ENCODE measurements at regions not wholly inside any gene's neighbourhood (a gene's known extent, or its start where the extent isn't known, plus 50 kb on each side); places are given as distances from the start of the nearest gene placed in this dataset.

GRCh38 chr2:11044201-11044600, 111.1 kb upstream of the SLC66A3 start:
- Histone ChIP-seq H3K9ac (ENCODE audit: extremely low read depth, low read length, poor library complexity, severe bottlenecking) (no peak overlapping the region), H3K4me1 (ENCODE audit: control insufficient read depth, insufficient read depth, low read length) (no peaks in the 10 kb centered on the region), H3K27ac (ENCODE audit: low read depth, low read length) (no peak overlapping the region), H3K27me3 (ENCODE audit: control insufficient read depth, insufficient read depth, low read length, poor library complexity, severe bottlenecking) (no peaks in the 10 kb centered on the region), H3K4me3 (ENCODE audit: low read length) (no peak overlapping the region), H3K9me3 (ENCODE audit: control insufficient read depth, low read length) (peaks cover 4% of the 10 kb centered on the region), H3K36me3 (ENCODE audit: control insufficient read depth, insufficient read depth, low read length) (no peaks in the 10 kb centered on the region)
- no peak for TF ChIP-seq CTCF (conservative IDR thresholded peaks at IDR 0.05)
- H3K4me1 Mint-ChIP-seq = no peaks in the 10 kb centered on the region
- H3K27me3 Mint-ChIP-seq (ENCODE audit: insufficient read depth) = no peaks in the 10 kb centered on the region
- H3K9me3 Mint-ChIP-seq = peaks cover 8% of the 10 kb centered on the region
- H3K27ac Mint-ChIP-seq = no peak overlapping the region
- 73 to 86% methylated on average over 3 to 6 of the region's 6 CpGs for WGBS, 2 experiments (ENCODE audit: insufficient coverage in 1 of 2, insufficient read length in 1 of 2)
- DNase-seq = peak; percentile 12
- no peak overlapping the region for H3K4me3 Mint-ChIP-seq
- H3K36me3 Mint-ChIP-seq (ENCODE audit: low read depth) = no peaks in the 10 kb centered on the region

- H3K9ac ChIP-seq (ENCODE audit: extremely low read depth, low read length, poor library complexity, severe bottlenecking) = no peak overlapping the region
- H3K36me3 Mint-ChIP-seq (ENCODE audit: low read depth) = no peaks in the 10 kb centered on the region
- H3K4me1 Mint-ChIP-seq = peaks cover 2% of the 10 kb centered on the region
- no peaks in the 10 kb centered on the region for H3K27me3 ChIP-seq (ENCODE audit: control insufficient read depth, insufficient read depth, low read length, poor library complexity, severe bottlenecking)
- H3K27ac Mint-ChIP-seq = no peak overlapping the region
- no peaks in the 10 kb centered on the region for H3K4me1 ChIP-seq (ENCODE audit: control insufficient read depth, insufficient read depth, low read length)
- no peak overlapping the region for H3K4me3 Mint-ChIP-seq
- peaks cover 1% of the 10 kb centered on the region for H3K9me3 Mint-ChIP-seq
- H3K36me3 ChIP-seq (ENCODE audit: control insufficient read depth, insufficient read depth, low read length) = no peaks in the 10 kb centered on the region
- no peak for DNase-seq
- WGBS, 2 experiments (ENCODE audit: insufficient coverage in 1 of 2, insufficient read length in 1 of 2) = 95 to 100% methylated on average over 6 to 7 of the region's 7 CpGs
- no peak overlapping the region for H3K27ac ChIP-seq (ENCODE audit: low read depth, low read length)
- H3K27me3 Mint-ChIP-seq (ENCODE audit: insufficient read depth) = no peaks in the 10 kb centered on the region
- TF ChIP-seq CTCF (conservative IDR thresholded peaks at IDR 0.05) = no peak
- H3K4me3 ChIP-seq (ENCODE audit: low read length) = no peak overlapping the region
- no peaks in the 10 kb centered on the region for H3K9me3 ChIP-seq (ENCODE audit: control insufficient read depth, low read length)
Measured at GRCh38 chr2:11045294-11045693, 110.0 kb upstream of the SLC66A3 start.

- 93 to 100% methylated on average over 4 to 12 of the region's 14 CpGs for WGBS, 2 experiments (ENCODE audit: insufficient coverage in 1 of 2, insufficient read length in 1 of 2)
- Mint-ChIP-seq H3K4me3 (no peak overlapping the region), H3K36me3 (ENCODE audit: low read depth) (no peaks in the 10 kb centered on the region), H3K27ac (no peak overlapping the region), H3K4me1 (peaks cover 6% of the 10 kb centered on the region), H3K9me3 (peaks cover 1% of the 10 kb centered on the region), H3K27me3 (ENCODE audit: insufficient read depth) (no peaks in the 10 kb centered on the region)
- no peaks in the 10 kb centered on the region for H3K36me3 ChIP-seq (ENCODE audit: control insufficient read depth, insufficient read depth, low read length)
- no peak for TF ChIP-seq CTCF (conservative IDR thresholded peaks at IDR 0.05)
- H3K9ac ChIP-seq (ENCODE audit: extremely low read depth, low read length, poor library complexity, severe bottlenecking) = no peak overlapping the region
- no peaks in the 10 kb centered on the region for H3K27me3 ChIP-seq (ENCODE audit: control insufficient read depth, insufficient read depth, low read length, poor library complexity, severe bottlenecking)
- peaks cover 3% of the 10 kb centered on the region for H3K4me1 ChIP-seq (ENCODE audit: control insufficient read depth, insufficient read depth, low read length)
- no peak overlapping the region for H3K4me3 ChIP-seq (ENCODE audit: low read length)
- no peak for DNase-seq
- no peak overlapping the region for H3K27ac ChIP-seq (ENCODE audit: low read depth, low read length)
- no peaks in the 10 kb centered on the region for H3K9me3 ChIP-seq (ENCODE audit: control insufficient read depth, low read length)
Measured at GRCh38 chr2:11048335-11049008, 106.8 kb upstream of the SLC66A3 start.
